ENCODE measurements at regions not wholly inside any gene's neighbourhood (a gene's known extent, or its start where the extent isn't known, plus 50 kb on each side); places are given as distances from the start of the nearest gene placed in this dataset.

DNA sequence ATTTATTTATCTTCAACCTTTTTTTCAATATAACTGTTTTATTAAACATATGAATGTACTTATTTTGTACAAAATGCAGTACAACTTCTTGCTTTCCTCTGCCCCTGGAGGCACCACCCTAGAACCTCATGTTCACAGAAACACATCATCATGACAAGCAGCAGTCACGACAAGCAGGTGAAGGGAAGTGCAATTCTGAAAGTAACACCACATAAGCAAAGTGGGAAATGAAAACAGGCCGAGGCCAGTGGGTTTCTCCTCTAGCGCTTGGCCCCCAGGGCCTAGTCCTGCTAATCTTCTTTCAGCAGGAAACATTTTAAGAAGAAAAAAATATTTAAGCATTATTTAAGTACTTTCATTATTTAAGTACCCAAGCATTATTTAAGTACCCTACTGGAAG, 598.1 kb downstream of the SH2D4B start:
- TF ChIP-seq, protein P1, sequence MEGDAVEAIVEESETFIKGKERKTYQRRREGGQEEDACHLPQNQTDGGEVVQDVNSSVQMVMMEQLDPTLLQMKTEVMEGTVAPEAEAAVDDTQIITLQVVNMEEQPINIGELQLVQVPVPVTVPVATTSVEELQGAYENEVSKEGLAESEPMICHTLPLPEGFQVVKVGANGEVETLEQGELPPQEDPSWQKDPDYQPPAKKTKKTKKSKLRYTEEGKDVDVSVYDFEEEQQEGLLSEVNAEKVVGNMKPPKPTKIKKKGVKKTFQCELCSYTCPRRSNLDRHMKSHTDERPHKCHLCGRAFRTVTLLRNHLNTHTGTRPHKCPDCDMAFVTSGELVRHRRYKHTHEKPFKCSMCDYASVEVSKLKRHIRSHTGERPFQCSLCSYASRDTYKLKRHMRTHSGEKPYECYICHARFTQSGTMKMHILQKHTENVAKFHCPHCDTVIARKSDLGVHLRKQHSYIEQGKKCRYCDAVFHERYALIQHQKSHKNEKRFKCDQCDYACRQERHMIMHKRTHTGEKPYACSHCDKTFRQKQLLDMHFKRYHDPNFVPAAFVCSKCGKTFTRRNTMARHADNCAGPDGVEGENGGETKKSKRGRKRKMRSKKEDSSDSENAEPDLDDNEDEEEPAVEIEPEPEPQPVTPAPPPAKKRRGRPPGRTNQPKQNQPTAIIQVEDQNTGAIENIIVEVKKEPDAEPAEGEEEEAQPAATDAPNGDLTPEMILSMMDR (IDR thresholded peaks at IDR 0.05; ENCODE audit: low read depth, low read length), result no peak

GRCh38 chr10:81136261-81136660, 598.6 kb downstream of the SH2D4B start:
- TF ChIP-seq, protein P1 (IDR thresholded peaks at IDR 0.05; ENCODE audit: low read depth, low read length), result no peak
- Histone ChIP-seq H3K27me3 (ENCODE audit: insufficient read depth, low read depth, severe bottlenecking) (no peaks in the 10 kb centered on the region), H3K36me3 (no peaks in the 10 kb centered on the region), H3K9me3 (ENCODE audit: severe bottlenecking) (peaks cover 3% of the 10 kb centered on the region), H3K4me3 (ENCODE audit: low read depth, low read length) (no peak overlapping the region), H3K27ac (no peak overlapping the region)
- DNase-seq, result no peak

More for the DNA sequence above, 598.1 kb downstream of the SH2D4B start:
- DNase-seq, result no peak
- Histone ChIP-seq H3K27ac (no peak overlapping the region), H3K4me3 (ENCODE audit: low read depth, low read length) (no peak overlapping the region), H3K27me3 (ENCODE audit: insufficient read depth, low read depth, severe bottlenecking) (no peaks in the 10 kb centered on the region), H3K9me3 (ENCODE audit: severe bottlenecking) (peaks cover 3% of the 10 kb centered on the region), H3K36me3 (no peaks in the 10 kb centered on the region)

- TF ChIP-seq, protein P1 (IDR thresholded peaks at IDR 0.05; ENCODE audit: low read depth, low read length), result no peak
Measured at GRCh38 chr10:81145975-81146374, 608.3 kb downstream of the SH2D4B start.

GRCh38 chr10:81146436-81146835, 608.7 kb downstream of the SH2D4B start:
- TF ChIP-seq, protein P1 (IDR thresholded peaks at IDR 0.05; ENCODE audit: low read depth, low read length), result no peak
- no peak overlapping the region for H3K27ac ChIP-seq
- no peak for DNase-seq

More at GRCh38 chr10:81145975-81146374, 608.3 kb downstream of the SH2D4B start:
- no peaks in the 10 kb centered on the region for H3K36me3 ChIP-seq
- H3K27me3 ChIP-seq (ENCODE audit: insufficient read depth, low read depth, severe bottlenecking), result no peaks in the 10 kb centered on the region
- H3K27ac ChIP-seq, result no peak overlapping the region
- no peak for DNase-seq
- no peak overlapping the region for H3K4me3 ChIP-seq (ENCODE audit: low read depth, low read length)
- no peaks in the 10 kb centered on the region for H3K9me3 ChIP-seq (ENCODE audit: severe bottlenecking)

GRCh38 chr10:81152656-81153055, 615.0 kb downstream of the SH2D4B start:
- Histone ChIP-seq H3K9me3 (ENCODE audit: severe bottlenecking) (no peaks in the 10 kb centered on the region), H3K27me3 (ENCODE audit: insufficient read depth, low read depth, severe bottlenecking) (no peaks in the 10 kb centered on the region), H3K27ac (no peak overlapping the region), H3K4me3 (ENCODE audit: low read depth, low read length) (no peak overlapping the region), H3K36me3 (no peaks in the 10 kb centered on the region)
- TF ChIP-seq, protein P1 (IDR thresholded peaks at IDR 0.05; ENCODE audit: low read depth, low read length), result no peak
- DNase-seq, result no peak

More at GRCh38 chr10:81146436-81146835, 608.7 kb downstream of the SH2D4B start:
- H3K27me3 ChIP-seq (ENCODE audit: insufficient read depth, low read depth, severe bottlenecking), result no peaks in the 10 kb centered on the region
- no peak overlapping the region for H3K4me3 ChIP-seq (ENCODE audit: low read depth, low read length)
- H3K36me3 ChIP-seq, result no peaks in the 10 kb centered on the region
- H3K9me3 ChIP-seq (ENCODE audit: severe bottlenecking), result no peaks in the 10 kb centered on the region

GRCh38 chr10:81157681-81158080, 620.0 kb downstream of the SH2D4B start:
- Histone ChIP-seq H3K4me3 (ENCODE audit: low read depth, low read length) (no peak overlapping the region), H3K36me3 (no peaks in the 10 kb centered on the region), H3K9me3 (ENCODE audit: severe bottlenecking) (no peaks in the 10 kb centered on the region), H3K27me3 (ENCODE audit: insufficient read depth, low read depth, severe bottlenecking) (no peaks in the 10 kb centered on the region), H3K27ac (no peak overlapping the region)
- DNase-seq, result no peak
- TF ChIP-seq, protein P1 (IDR thresholded peaks at IDR 0.05; ENCODE audit: low read depth, low read length), result no peak
